OCI-LY3 (cell line): ENCODE measurements at regions not wholly inside any gene's neighbourhood (a gene's known extent, or its start where the extent isn't known, plus 50 kb on each side); places are given as distances from the start of the nearest gene placed in this dataset.

ENCODE experiments used
- H2AFZ ChIP-seq: fragments of 200-600, 300-600 bp; shearing (Covaris generic); 2 replicates; pipeline ENCODE4 v1.6.0; 2014; ENCODE audit warnings: antibody characterized with exemption, low read depth, low read length
- H3K27ac ChIP-seq: fragments of 200-600, 300-600 bp; sonication (generic); 2 replicates; pipeline ENCODE4 v1.5.1; 2014; ENCODE audit warnings: mild to moderate bottlenecking, low read length, moderate library complexity, mixed read lengths
- H3K27me3 ChIP-seq: fragments of 200-600, 300-600 bp; sonication (generic); 2 replicates; pipeline ENCODE4 v1.6.1; 2014; ENCODE audit warnings: low read depth, low read length, mixed read lengths
- H3K36me3 ChIP-seq: fragments of 200-600, 300-600 bp; sonication (generic); replicated peaks from 2 replicates; pipeline ENCODE3; 2014; ENCODE audit warnings: low read depth, low read length, mixed read lengths
- H3K4me1 ChIP-seq: fragments of 300-600, 200-600 bp; sonication (generic); 2 replicates; pipeline ENCODE4 v1.6.1; 2014; ENCODE audit warnings: low read length, mixed read lengths
- H3K4me2 ChIP-seq: fragments of 200-600, 300-600 bp; sonication (generic); 2 replicates; pipeline ENCODE4 v1.6.1; 2014; ENCODE audit warnings: low read length, mixed read lengths
- H3K4me3 ChIP-seq: fragments of 300-600, 200-600 bp; sonication (generic); 2 replicates; pipeline ENCODE4 v1.5.1; 2014; ENCODE audit warnings: antibody characterized with exemption, mild to moderate bottlenecking, low read length, moderate library complexity
- H3K79me2 ChIP-seq: fragments of 300-600, 200-600 bp; shearing (Covaris generic); 2 replicates; pipeline ENCODE4 v1.6.1; 2014; ENCODE audit warnings: mild to moderate bottlenecking, low read length, mixed read lengths
- H3K9ac ChIP-seq: fragments of 300-600, 200-600 bp; shearing (Covaris generic); 2 replicates; pipeline ENCODE4 v1.6.0; 2014; ENCODE audit warnings: mild to moderate bottlenecking, low read length, moderate library complexity
- H3K9me3 ChIP-seq: fragments of 200-600, 300-600 bp; shearing (Covaris generic); 2 replicates; pipeline ENCODE4 v1.6.1; 2014; ENCODE audit warnings: low read length, mixed read lengths; ENCODE audit not compliant: insufficient read depth
- H4K20me1 ChIP-seq: fragments of 200-600, 300-600 bp; sonication (generic); 2 replicates; pipeline ENCODE4 v1.6.1; 2016; ENCODE audit warnings: low read length, mixed read lengths; ENCODE audit not compliant: insufficient read depth
- EZH2phosphoT487 ChIP-seq: fragments of 200-600 bp; shearing (Covaris generic); IDR thresholded peaks from 2 replicates; pipeline ENCODE4 v1.6.1; 2018; ENCODE audit warnings: antibody characterized with exemption, mixed run types, low read depth
- TF ChIP-seq, protein P1 (sequence below): fragments of 200-600, 300-600 bp; sonication (generic); IDR thresholded peaks from 2 replicates; pipeline ENCODE4 v1.5.1; 2014; ENCODE audit warnings: antibody characterized with exemption, low read length, low read depth

DNA sequence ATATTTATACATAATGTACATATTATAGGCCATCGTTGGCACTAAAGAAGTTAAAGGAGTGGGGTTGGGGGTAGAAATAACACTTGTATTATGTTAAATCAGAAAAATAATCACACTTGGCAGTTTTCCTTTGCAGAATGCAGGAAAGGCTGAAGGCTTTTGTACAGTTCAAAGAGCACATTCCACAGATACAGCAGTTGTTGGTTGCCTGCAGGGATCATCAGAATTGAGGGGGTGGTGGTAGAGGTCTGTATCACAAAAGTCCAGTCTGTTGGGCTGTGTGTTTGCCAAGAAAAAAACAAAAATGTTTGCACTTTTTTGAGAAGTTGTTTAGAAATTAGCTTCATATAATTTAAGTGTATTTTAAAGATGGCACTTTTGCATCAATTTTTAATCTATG is 231.8 kb upstream of the FOXP2 start:
- TF ChIP-seq, protein P1, sequence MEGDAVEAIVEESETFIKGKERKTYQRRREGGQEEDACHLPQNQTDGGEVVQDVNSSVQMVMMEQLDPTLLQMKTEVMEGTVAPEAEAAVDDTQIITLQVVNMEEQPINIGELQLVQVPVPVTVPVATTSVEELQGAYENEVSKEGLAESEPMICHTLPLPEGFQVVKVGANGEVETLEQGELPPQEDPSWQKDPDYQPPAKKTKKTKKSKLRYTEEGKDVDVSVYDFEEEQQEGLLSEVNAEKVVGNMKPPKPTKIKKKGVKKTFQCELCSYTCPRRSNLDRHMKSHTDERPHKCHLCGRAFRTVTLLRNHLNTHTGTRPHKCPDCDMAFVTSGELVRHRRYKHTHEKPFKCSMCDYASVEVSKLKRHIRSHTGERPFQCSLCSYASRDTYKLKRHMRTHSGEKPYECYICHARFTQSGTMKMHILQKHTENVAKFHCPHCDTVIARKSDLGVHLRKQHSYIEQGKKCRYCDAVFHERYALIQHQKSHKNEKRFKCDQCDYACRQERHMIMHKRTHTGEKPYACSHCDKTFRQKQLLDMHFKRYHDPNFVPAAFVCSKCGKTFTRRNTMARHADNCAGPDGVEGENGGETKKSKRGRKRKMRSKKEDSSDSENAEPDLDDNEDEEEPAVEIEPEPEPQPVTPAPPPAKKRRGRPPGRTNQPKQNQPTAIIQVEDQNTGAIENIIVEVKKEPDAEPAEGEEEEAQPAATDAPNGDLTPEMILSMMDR = no peak
- no peak for TF ChIP-seq EZH2phosphoT487

DNA sequence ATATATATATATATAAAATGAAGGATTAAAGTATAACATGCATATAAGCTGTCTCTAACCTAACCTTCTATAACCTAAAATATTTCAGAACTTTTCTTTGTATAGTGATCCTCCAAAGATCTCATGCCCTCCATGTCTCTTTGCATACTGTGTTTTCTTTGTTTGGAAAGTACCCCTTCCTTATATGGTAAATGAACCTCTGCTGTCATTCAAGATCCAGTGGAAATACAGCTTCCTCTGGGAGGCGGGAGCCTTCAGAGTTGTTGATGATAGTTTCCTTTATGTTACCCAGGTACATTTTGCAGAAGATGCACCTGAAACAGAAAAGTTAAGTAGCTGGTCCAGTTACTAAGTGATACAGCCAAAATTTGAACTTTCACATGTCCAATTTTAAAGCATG is 233.3 kb upstream of the FOXP2 start:
- Histone ChIP-seq H3K4me2 (no peak overlapping the region), H2AFZ (no peak overlapping the region), H3K36me3 (no peaks in the 10 kb centered on the region), H3K9me3 (no peaks in the 10 kb centered on the region), H3K27me3 (no peaks in the 10 kb centered on the region), H3K4me1 (no peaks in the 10 kb centered on the region), H3K4me3 (no peak overlapping the region), H3K27ac (no peak overlapping the region), H4K20me1 (no peaks in the 10 kb centered on the region), H3K9ac (no peak overlapping the region), H3K79me2 (no peaks in the 10 kb centered on the region)
- no peak for TF ChIP-seq EZH2phosphoT487
- TF ChIP-seq, protein P1 = no peak

More for the DNA sequence above, 231.8 kb upstream of the FOXP2 start:
- no peak overlapping the region for H2AFZ ChIP-seq
- no peaks in the 10 kb centered on the region for H3K4me1 ChIP-seq
- H3K4me2 ChIP-seq = no peak overlapping the region
- no peaks in the 10 kb centered on the region for H4K20me1 ChIP-seq
- no peaks in the 10 kb centered on the region for H3K79me2 ChIP-seq
- H3K4me3 ChIP-seq = no peak overlapping the region
- no peak overlapping the region for H3K27ac ChIP-seq
- no peaks in the 10 kb centered on the region for H3K9me3 ChIP-seq
- H3K36me3 ChIP-seq = no peaks in the 10 kb centered on the region
- no peaks in the 10 kb centered on the region for H3K27me3 ChIP-seq
- no peak overlapping the region for H3K9ac ChIP-seq

DNA sequence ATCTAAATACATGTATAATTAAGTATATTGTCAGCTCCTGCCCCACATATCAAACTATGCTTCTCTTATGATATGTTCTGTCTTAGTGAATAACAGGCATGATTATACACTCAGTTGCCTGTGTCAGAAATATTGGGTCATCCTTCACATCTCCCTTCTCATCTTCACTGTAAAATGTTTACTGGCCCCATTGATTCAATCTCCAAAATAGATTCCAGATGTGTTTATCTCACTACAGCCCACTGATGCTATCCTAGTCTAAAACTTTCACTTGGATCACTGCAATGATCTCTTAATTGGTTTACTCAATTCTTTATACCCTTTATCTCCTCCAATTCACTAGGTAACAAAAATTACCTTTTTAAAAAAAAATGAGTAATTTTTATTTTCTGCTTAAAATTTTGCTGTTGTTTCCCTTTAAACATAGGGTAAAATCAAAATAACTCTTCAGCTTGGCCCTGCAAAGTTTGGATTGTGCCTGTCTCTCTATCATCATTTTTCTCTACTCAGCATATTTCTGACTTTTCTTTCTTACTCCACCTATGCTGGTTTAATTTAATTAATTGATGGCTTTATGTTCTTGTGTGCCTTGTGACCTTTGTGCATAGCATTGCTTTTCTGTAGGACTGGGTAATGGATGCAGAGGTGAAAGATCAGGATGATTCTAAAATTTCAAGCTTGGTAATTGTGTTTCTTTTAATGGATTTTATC is 233.9 kb upstream of the FOXP2 start:
- TF ChIP-seq EZH2phosphoT487 = no peak
- TF ChIP-seq, protein P1 = no peak

DNA sequence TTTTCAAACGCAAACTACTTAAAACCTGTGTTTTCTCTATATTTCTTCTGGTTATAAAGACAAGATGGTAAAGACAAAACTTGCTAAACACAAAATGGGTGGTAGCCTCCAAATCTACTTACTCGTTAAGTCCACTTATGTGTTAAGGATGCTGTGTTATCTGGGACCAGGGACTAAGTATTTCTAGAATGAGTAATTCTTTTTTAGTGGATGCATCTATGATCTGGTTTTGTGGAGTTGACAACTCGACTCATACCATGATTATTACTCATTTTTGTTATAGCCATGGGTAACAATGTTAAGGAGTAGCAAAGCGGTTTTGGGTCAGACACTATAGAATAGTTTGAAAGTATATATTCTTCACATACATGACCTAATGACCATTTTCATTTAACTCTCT is 239.5 kb upstream of the FOXP2 start:
- Histone ChIP-seq H4K20me1 (no peaks in the 10 kb centered on the region), H3K4me1 (no peaks in the 10 kb centered on the region), H3K36me3 (no peaks in the 10 kb centered on the region), H3K4me2 (no peak overlapping the region), H3K27me3 (no peaks in the 10 kb centered on the region), H3K9ac (no peak overlapping the region), H3K9me3 (no peaks in the 10 kb centered on the region), H3K27ac (no peak overlapping the region), H2AFZ (no peak overlapping the region), H3K79me2 (no peaks in the 10 kb centered on the region), H3K4me3 (no peak overlapping the region)
- TF ChIP-seq, protein P1 = no peak
- TF ChIP-seq EZH2phosphoT487 = no peak

More for the DNA sequence above, 233.9 kb upstream of the FOXP2 start:
- no peaks in the 10 kb centered on the region for H4K20me1 ChIP-seq
- H3K9ac ChIP-seq = no peak overlapping the region
- H3K4me3 ChIP-seq = no peak overlapping the region
- no peak overlapping the region for H2AFZ ChIP-seq
- H3K27ac ChIP-seq = no peak overlapping the region
- no peaks in the 10 kb centered on the region for H3K36me3 ChIP-seq
- no peaks in the 10 kb centered on the region for H3K27me3 ChIP-seq
- H3K79me2 ChIP-seq = no peaks in the 10 kb centered on the region
- H3K4me1 ChIP-seq = no peaks in the 10 kb centered on the region
- H3K4me2 ChIP-seq = no peak overlapping the region
- H3K9me3 ChIP-seq = no peaks in the 10 kb centered on the region
